ENCODE measurements at regions not wholly inside any gene's neighbourhood (a gene's known extent, or its start where the extent isn't known, plus 50 kb on each side); places are given as distances from the start of the nearest gene placed in this dataset.

DNA sequence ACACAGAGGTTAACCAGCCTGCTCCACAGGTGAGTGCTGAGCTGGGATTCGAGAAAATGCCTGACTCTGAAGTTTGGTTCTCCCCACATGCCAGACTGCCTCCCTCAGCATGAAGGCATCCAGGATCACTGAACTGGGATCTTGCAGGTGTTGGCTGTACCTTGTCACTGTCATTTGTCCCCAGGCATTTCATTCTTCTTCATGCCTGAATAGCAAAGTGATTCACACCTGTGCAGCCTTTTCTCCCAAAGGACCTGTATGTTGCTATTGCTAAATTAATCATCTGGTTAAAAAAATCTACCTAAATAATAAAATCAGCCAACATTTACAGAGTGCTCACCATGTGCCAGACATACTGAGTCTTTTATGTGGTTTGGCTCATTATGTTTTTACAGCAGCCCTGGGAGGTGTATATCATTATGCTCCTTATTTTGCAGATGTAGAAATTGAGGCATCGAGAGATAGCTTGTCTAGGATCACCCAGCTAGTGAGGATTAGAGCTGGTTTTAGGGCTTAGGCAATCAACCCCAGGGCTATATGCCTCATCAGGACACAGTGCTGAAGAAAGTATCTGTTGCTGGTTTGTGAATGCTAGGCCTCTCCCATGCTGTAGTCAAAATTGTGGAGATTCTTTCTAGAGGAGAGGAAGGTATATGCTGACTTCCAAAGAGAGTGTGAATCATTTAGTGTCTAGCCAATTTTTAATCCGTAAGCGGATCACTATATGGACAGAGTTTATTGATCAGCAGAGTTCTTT, 204.4 kb downstream of the HIPK3 start:
- intact Hi-C loops (cut with micrococcal nuclease), result no loop called here
- CTCF ChIA-PET, result interaction anchor here (1.1 to 1.4 kb wide), 2 partner anchors 10 to 100 kb away, joined by 3 read pairs; no protein-coding TSS in a partner anchor
- peaks cover 5% of the 10 kb centered on the region for H3K4me1 ChIP-seq (ENCODE audit: control insufficient read depth, extremely low read depth, insufficient read depth, low read length)
- POLR2A ChIA-PET, result no interaction called here
- H3K27ac ChIP-seq (ENCODE audit: insufficient read depth, low read depth, low read length), result no peak overlapping the region
- no peak overlapping the region for H3K4me3 ChIP-seq (replicated peaks in 1 of 3; ENCODE audit: insufficient read depth in 1 of 3, low read depth in 1 of 3, low read length in 3 of 3)
- H3K9me3 ChIP-seq (replicated peaks; ENCODE audit: control insufficient read depth, insufficient read depth, low read length), result no peaks in the 10 kb centered on the region
- TF ChIP-seq MYC (IDR thresholded peaks at IDR 0.05; ENCODE audit: low read depth, low read length) (no peak), GATA2 (IDR thresholded peaks at IDR 0.05; ENCODE audit: insufficient read depth, insufficient read length, low read depth, low read length) (no peak), JUN (IDR thresholded peaks at IDR 0.05; ENCODE audit: borderline replicate concordance, insufficient read depth, insufficient read length, low read depth) (no peak), EZH2 (IDR thresholded peaks at IDR 0.05; ENCODE audit: borderline replicate concordance, low read depth, low read length, severe bottlenecking) (no peak), POLR2A (IDR thresholded peaks at IDR 0.05; ENCODE audit: low read depth, low read length) (no peak), POLR2AphosphoS5 (IDR thresholded peaks at IDR 0.05; ENCODE audit: insufficient read depth, low read depth, low read length) (no peak), FOS (IDR thresholded peaks at IDR 0.05; ENCODE audit: borderline replicate concordance, insufficient read depth, low read length) (no peak)
- TF ChIP-seq, protein P1, sequence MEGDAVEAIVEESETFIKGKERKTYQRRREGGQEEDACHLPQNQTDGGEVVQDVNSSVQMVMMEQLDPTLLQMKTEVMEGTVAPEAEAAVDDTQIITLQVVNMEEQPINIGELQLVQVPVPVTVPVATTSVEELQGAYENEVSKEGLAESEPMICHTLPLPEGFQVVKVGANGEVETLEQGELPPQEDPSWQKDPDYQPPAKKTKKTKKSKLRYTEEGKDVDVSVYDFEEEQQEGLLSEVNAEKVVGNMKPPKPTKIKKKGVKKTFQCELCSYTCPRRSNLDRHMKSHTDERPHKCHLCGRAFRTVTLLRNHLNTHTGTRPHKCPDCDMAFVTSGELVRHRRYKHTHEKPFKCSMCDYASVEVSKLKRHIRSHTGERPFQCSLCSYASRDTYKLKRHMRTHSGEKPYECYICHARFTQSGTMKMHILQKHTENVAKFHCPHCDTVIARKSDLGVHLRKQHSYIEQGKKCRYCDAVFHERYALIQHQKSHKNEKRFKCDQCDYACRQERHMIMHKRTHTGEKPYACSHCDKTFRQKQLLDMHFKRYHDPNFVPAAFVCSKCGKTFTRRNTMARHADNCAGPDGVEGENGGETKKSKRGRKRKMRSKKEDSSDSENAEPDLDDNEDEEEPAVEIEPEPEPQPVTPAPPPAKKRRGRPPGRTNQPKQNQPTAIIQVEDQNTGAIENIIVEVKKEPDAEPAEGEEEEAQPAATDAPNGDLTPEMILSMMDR (IDR thresholded peaks at IDR 0.05; ENCODE audit: extremely low read depth in 1 of 2, insufficient read depth in 1 of 2, low read depth in 1 of 2, low read length in 2 of 2), result no peak
- TF ChIP-seq, protein P2, sequence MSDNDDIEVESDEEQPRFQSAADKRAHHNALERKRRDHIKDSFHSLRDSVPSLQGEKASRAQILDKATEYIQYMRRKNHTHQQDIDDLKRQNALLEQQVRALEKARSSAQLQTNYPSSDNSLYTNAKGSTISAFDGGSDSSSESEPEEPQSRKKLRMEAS (IDR thresholded peaks at IDR 0.05; ENCODE audit: insufficient read depth, insufficient read length), result no peak
- peaks cover 33% of the 10 kb centered on the region for H3K79me2 ChIP-seq (ENCODE audit: control insufficient read depth, insufficient read depth, low read length)
- H4K20me1 ChIP-seq (replicated peaks; ENCODE audit: control insufficient read depth, extremely low read depth, insufficient read depth, low read length), result peaks cover 2% of the 10 kb centered on the region
- no peaks in the 10 kb centered on the region for H3K36me3 ChIP-seq (ENCODE audit: control insufficient read depth in 2 of 2, extremely low read depth in 1 of 2, insufficient read depth in 2 of 2, low read length in 2 of 2)
- H3K9me1 ChIP-seq (replicated peaks; ENCODE audit: control insufficient read depth, extremely low read depth, insufficient read depth, low read length), result no peaks in the 10 kb centered on the region
- BruUV-seq (replicated peaks), result no TSS peak
- H3K27me3 ChIP-seq (ENCODE audit: control insufficient read depth in 2 of 2, insufficient read depth in 2 of 2, low read length in 2 of 2), result no peaks in the 10 kb centered on the region
- no peak for DNase-seq (ENCODE audit: low read depth, low spot score)
- no peak overlapping the region for H2AFZ ChIP-seq (ENCODE audit: low read depth, low read length)
- no peak overlapping the region for H3K4me2 ChIP-seq (ENCODE audit: insufficient read depth, low read length)
- dilution Hi-C loops (cut with MboI; ENCODE audit: extremely low pct_ligation_motif_present, low sequenced_read_pairs), result no loop called here
- FAIRE-seq, result no peak
- no peak overlapping the region for H3K9ac ChIP-seq (replicated peaks; ENCODE audit: extremely low read depth, insufficient read depth, low read length)
